Panc1 (cell line): ENCODE measurements at regions not wholly inside any gene's neighbourhood (a gene's known extent, or its start where the extent isn't known, plus 50 kb on each side); places are given as distances from the start of the nearest gene placed in this dataset.

ENCODE experiments used
- ATAC-seq: fragments of 200-7000 bp; cut with Tn5 transposase; 2 replicates; pipeline ENCODE4 v1.9.1; 2020; ENCODE audit warnings: mild to moderate bottlenecking, moderate library complexity
- BruUV-seq: library from RNA; stranded (reverse); fragments of 400-500 nt; replicated peaks from 2 replicates; lab custom pipeline; 2021; lab: Mats Ljungman, UMichigan
- CTCF ChIA-PET: fragments of 300-600 bp; sonication (Branson Sonifier 250); formaldehyde crosslinking; loops from one replicate; lab custom pipeline; 2022; ENCODE audit warnings: antibody characterized with exemption; lab: Charles Lee
- POLR2A ChIA-PET: fragments of 300-600 bp; sonication (Branson Sonifier 250); formaldehyde crosslinking; loops from one replicate; lab custom pipeline; 2022; ENCODE audit warnings: antibody characterized with exemption; lab: Charles Lee
- DNase-seq: peaks from one replicate; pipeline ENCODE4 v3.0.0-alpha.2; 2010; ENCODE audit warnings: low read depth, low spot score
- H3K27ac ChIP-seq: 2 replicates; pipeline ENCODE4 v1.5.1; 2011; ENCODE audit warnings: mild to moderate bottlenecking, low read length, inconsistent platforms
- H3K27me3 ChIP-seq: fragments of 200-500 bp; sonication (Bioruptor generic); 2 replicates; pipeline ENCODE4 v1.6.0; 2014; ENCODE audit warnings: low read length, inconsistent platforms; ENCODE audit not compliant: control insufficient read depth, insufficient read depth
- H3K36me3 ChIP-seq: fragments of 200-500 bp; sonication (Bioruptor generic); 2 replicates; pipeline ENCODE4 v1.5.1; 2014; ENCODE audit warnings: inconsistent platforms, mild to moderate bottlenecking, low read length, moderate library complexity; ENCODE audit not compliant: control insufficient read depth, insufficient read depth
- H3K4me1 ChIP-seq: 2 replicates; pipeline ENCODE4 v1.5.1; 2011; ENCODE audit warnings: inconsistent platforms, mild to moderate bottlenecking, low read length, moderate library complexity; ENCODE audit not compliant: control insufficient read depth, insufficient read depth
- H3K4me3 ChIP-seq, 2 experiments: 2 replicates each; pipeline ENCODE4 v1.5.1; 2011 to 2012; ENCODE audit warnings: low read depth in 2 of 2, low read length in 2 of 2, mild to moderate bottlenecking in 2 of 2, inconsistent platforms in 1 of 2, moderate library complexity in 1 of 2
- H3K9me3 ChIP-seq: fragments of 200-500 bp; sonication (Bioruptor generic); 2 replicates; pipeline ENCODE4 v1.5.1; 2014; ENCODE audit warnings: low read depth, mild to moderate bottlenecking, inconsistent platforms, low read length, moderate library complexity; ENCODE audit not compliant: control insufficient read depth, insufficient read depth
- CTCF ChIP-seq: fragments of 450-650 bp; IDR thresholded peaks from 2 replicates; pipeline ENCODE4 v1.5.1; 2017; ENCODE audit warnings: mild to moderate bottlenecking
- POLR2AphosphoS5 ChIP-seq: IDR thresholded peaks from 2 replicates; pipeline ENCODE4 v1.6.1; 2012; ENCODE audit warnings: mild to moderate bottlenecking, low read depth, low read length, moderate library complexity
- REST ChIP-seq, 2 experiments: IDR thresholded peaks; 2 replicates each; pipeline ENCODE4 v1.6.1; 2011 to 2012; ENCODE audit warnings: low read depth in 2 of 2, control low read depth in 1 of 2, low read length in 1 of 2, mild to moderate bottlenecking in 1 of 2, moderate library complexity in 1 of 2; ENCODE audit not compliant: insufficient read depth in 1 of 2
- SIN3A ChIP-seq: IDR thresholded peaks from 2 replicates; pipeline ENCODE4 v1.6.1; 2012; ENCODE audit warnings: low read depth, mild to moderate bottlenecking, low read length, moderate library complexity, borderline replicate concordance; ENCODE audit not compliant: insufficient read depth
- TCF7L2 ChIP-seq: IDR thresholded peaks from 2 replicates; pipeline ENCODE4 v1.6.1; 2011; ENCODE audit warnings: mild to moderate bottlenecking, low read depth, low read length, inconsistent platforms
- in situ Hi-C: cut with HindIII; loops from 2 replicates; pipeline ENCODE4 v1.10.0; 2016; ENCODE audit warnings: low sequenced_read_pairs, low pct_unique_long_range_greater_than_20kb
- intact Hi-C: fragments of 100-400 bp; cut with micrococcal nuclease; formaldehyde crosslinking; loops from one replicate; pipeline ENCODE4 v1.10.0; 2022; ENCODE audit not compliant: unreplicated experiment

GRCh38 chr2:118689874-118690273 is 157.6 kb downstream of the EN1 start:
- Histone ChIP-seq H3K36me3 (no peaks in the 10 kb centered on the region), H3K27me3 (no peaks in the 10 kb centered on the region), H3K9me3 (no peaks in the 10 kb centered on the region), H3K27ac (no peak overlapping the region), H3K4me3 (no peak overlapping the region), H3K4me1 (no peaks in the 10 kb centered on the region)
- CTCF ChIA-PET: no interaction called here
- TF ChIP-seq POLR2AphosphoS5 (no peak), CTCF (no peak), TCF7L2 (no peak), SIN3A (no peak), REST (IDR thresholded peaks at IDR 0.05; ENCODE audit: insufficient read depth in 1 of 2, low read depth in 2 of 2, low read length in 1 of 2) (no peak)
- in situ Hi-C loops: no loop called here
- ATAC-seq (no peak), DNase-seq (no peak)
- POLR2A ChIA-PET: no interaction called here
- intact Hi-C loops: no loop called here
- BruUV-seq: no TSS peak

- Histone ChIP-seq H3K4me3 (no peak overlapping the region), H3K27me3 (no peaks in the 10 kb centered on the region), H3K27ac (no peak overlapping the region), H3K9me3 (no peaks in the 10 kb centered on the region), H3K4me1 (no peaks in the 10 kb centered on the region), H3K36me3 (no peaks in the 10 kb centered on the region)
- DNase-seq (no peak), ATAC-seq (no peak)
- TF ChIP-seq POLR2AphosphoS5 (no peak), REST (IDR thresholded peaks at IDR 0.05; ENCODE audit: insufficient read depth in 1 of 2, low read depth in 2 of 2, low read length in 1 of 2) (no peak), SIN3A (no peak), TCF7L2 (no peak), CTCF (no peak)
- ChIA-PET CTCF (no interaction called here), POLR2A (no interaction called here)
- in situ Hi-C loops: no loop called here
- no TSS peak for BruUV-seq
- intact Hi-C loops: no loop called here
These were observed 158.0 kb downstream of the EN1 start for GRCh38 chr2:118689456-118689855.
